HepG2 (cell line): ENCODE measurements at regions not wholly inside any gene's neighbourhood (a gene's known extent, or its start where the extent isn't known, plus 50 kb on each side); places are given as distances from the start of the nearest gene placed in this dataset.
A peak's percentile ranks its signal among the peaks of the same experiment; 100 is the strongest.

ENCODE experiments used
- ARID5B ChIP-seq: IDR thresholded peaks from 2 replicates; pipeline ENCODE4 v1.4.0; 2020; ENCODE audit warnings: mild to moderate bottlenecking, missing genetic modification reagents
- CBX5 ChIP-seq: sonication (generic); formaldehyde crosslinking; IDR thresholded peaks from 2 replicates; pipeline ENCODE4 v1.4.0; 2020; ENCODE audit warnings: missing genetic modification reagents, borderline replicate concordance
- MYC ChIP-seq: sonication (generic); formaldehyde crosslinking; IDR thresholded peaks from 2 replicates; pipeline ENCODE4 v1.9.0; 2021; ENCODE audit warnings: missing genetic modification reagents, borderline replicate concordance
- MYNN ChIP-seq: sonication (generic); formaldehyde crosslinking; IDR thresholded peaks from 2 replicates; pipeline ENCODE4 v1.4.0; 2020; ENCODE audit warnings: mild to moderate bottlenecking, low read depth, missing genetic modification reagents
- NFE2L1 ChIP-seq: sonication (generic); formaldehyde crosslinking; IDR thresholded peaks from 2 replicates; pipeline ENCODE4 v1.4.0; 2020; ENCODE audit warnings: missing genetic modification reagents, mild to moderate bottlenecking, borderline replicate concordance
- PAX8 ChIP-seq: sonication (generic); formaldehyde crosslinking; IDR thresholded peaks from 2 replicates; pipeline ENCODE4 v1.8.0; 2022; ENCODE audit warnings: mild to moderate bottlenecking, missing genetic modification reagents, borderline replicate concordance
- POLR2G ChIP-seq: fragments of 200-400 bp; formaldehyde crosslinking; IDR thresholded peaks from 2 replicates; pipeline ENCODE4 v1.6.1; 2018; ENCODE audit warnings: mild to moderate bottlenecking, low read depth, low read length, moderate library complexity
- RBFOX2 ChIP-seq: fragments of 200-400 bp; formaldehyde crosslinking; IDR thresholded peaks from 2 replicates; pipeline ENCODE4 v1.6.1; 2017; ENCODE audit warnings: low read depth, mild to moderate bottlenecking, low read length
- ZFP91 ChIP-seq: sonication (generic); formaldehyde crosslinking; IDR thresholded peaks from 2 replicates; pipeline ENCODE4 v1.9.0; 2022; ENCODE audit warnings: missing genetic modification reagents, mild to moderate bottlenecking, borderline replicate concordance
- ZMYM2 ChIP-seq: sonication (generic); formaldehyde crosslinking; IDR thresholded peaks from 2 replicates; pipeline ENCODE4 v1.8.0; 2022; ENCODE audit warnings: mild to moderate bottlenecking, missing genetic modification reagents
- ZNF205 ChIP-seq: IDR thresholded peaks from 2 replicates; pipeline ENCODE4 v1.6.1; 2018; ENCODE audit warnings: missing biosample characterization, missing genetic modification reagents
- ZNF605 ChIP-seq: sonication (generic); formaldehyde crosslinking; IDR thresholded peaks from 2 replicates; pipeline ENCODE4 v1.8.0; 2022; ENCODE audit warnings: mild to moderate bottlenecking, missing genetic modification reagents
- ZNF646 ChIP-seq: sonication (generic); formaldehyde crosslinking; IDR thresholded peaks from 2 replicates; pipeline ENCODE4 v1.9.0; 2021; ENCODE audit warnings: mild to moderate bottlenecking, missing genetic modification reagents
- ZNF75D ChIP-seq: sonication (generic); formaldehyde crosslinking; IDR thresholded peaks from 2 replicates; pipeline ENCODE4 v1.8.1; 2023; ENCODE audit warnings: missing genetic modification reagents, mild to moderate bottlenecking, borderline replicate concordance
- ZNF782 ChIP-seq: sonication (generic); formaldehyde crosslinking; IDR thresholded peaks from 2 replicates; pipeline ENCODE4 v1.4.0; 2020; ENCODE audit warnings: missing genetic modification reagents, mild to moderate bottlenecking, borderline replicate concordance
- ZZZ3 ChIP-seq: sonication (generic); formaldehyde crosslinking; IDR thresholded peaks from 2 replicates; pipeline ENCODE4 v1.4.0; 2020; ENCODE audit warnings: missing genetic modification reagents, mild to moderate bottlenecking, borderline replicate concordance

GRCh38 chr9:94165592-94166235, 81.5 kb downstream of the PTPDC1 start (continued):
- peak; percentile 60 for TF ChIP-seq ARID5B (CRISPR knock-in tag)
- TF ChIP-seq ZZZ3 (CRISPR knock-in tag): no peak
- peak; percentile 60 for TF ChIP-seq POLR2G
- TF ChIP-seq ZNF205 (CRISPR knock-in tag): peak; percentile 64; the same call in 1 of the 2 replicates
- TF ChIP-seq ZNF605 (CRISPR knock-in tag): peak; percentile 83
- peak; percentile 97 for TF ChIP-seq MYC (CRISPR knock-in tag)
- TF ChIP-seq ZMYM2 (CRISPR knock-in tag): peak; percentile 44; the same call in 1 of the 2 replicates
- peak; percentile 83; the same call in 1 of the 2 replicates for TF ChIP-seq CBX5 (CRISPR knock-in tag)
- peak; percentile 57; the same call in 1 of the 2 replicates for TF ChIP-seq ZNF782
- TF ChIP-seq ZFP91: 0 out of 2 replicates have a peak, but pooled peaks have one; percentile 12
- TF ChIP-seq NFE2L1: no peak
- no peak for TF ChIP-seq ZNF75D
- no peak for TF ChIP-seq PAX8 (CRISPR knock-in tag)
- TF ChIP-seq ZNF646: no peak
- 0 out of 2 replicates have a peak, but pooled peaks have one; percentile 87 for TF ChIP-seq MYNN (CRISPR knock-in tag)
- no peak for TF ChIP-seq RBFOX2
